CD14-positive monocyte (primary cell): ENCODE measurements at regions not wholly inside any gene's neighbourhood (a gene's known extent, or its start where the extent isn't known, plus 50 kb on each side); places are given as distances from the start of the nearest gene placed in this dataset.

ENCODE experiments used
- DNase-seq, 3 donors: peaks; one replicate each; pipeline ENCODE4 v3.0.0-alpha.2; 2011 to 2022
- H2AFZ ChIP-seq: 2 replicates; pipeline ENCODE4 v1.6.0; 2012; ENCODE audit warnings: mild to moderate bottlenecking, low read depth, low read length, inconsistent platforms; ENCODE audit not compliant: insufficient read depth, poor library complexity, severe bottlenecking
- H3K27ac ChIP-seq, 2 donors: 1 replicate in 1 of 2; 2 replicates in 1 of 2; pipeline ENCODE4 v1.5.1; 2012 to 2013; ENCODE audit warnings: low read length in 2 of 2, control low read depth in 1 of 2, inconsistent platforms in 1 of 2, low read depth in 1 of 2, mild to moderate bottlenecking in 1 of 2
- H3K27me3 ChIP-seq, 2 donors: one replicate each; pipeline versions ENCODE4 v1.6.0 to v1.6.1; 2011 to 2013; ENCODE audit warnings: low read length in 2 of 2; ENCODE audit not compliant: control insufficient read depth in 2 of 2, insufficient read depth in 2 of 2
- H3K36me3 ChIP-seq, 2 donors: replicated peaks in 1 of 2; 1 replicate in 1 of 2; 2 replicates in 1 of 2; pipeline versions ENCODE4 v1.5.1 to v1.6.1; 2012 to 2013; ENCODE audit warnings: low read length in 2 of 2, control low read depth in 1 of 2, inconsistent platforms in 1 of 2, mild to moderate bottlenecking in 1 of 2; ENCODE audit not compliant: insufficient read depth in 2 of 2, control insufficient read depth in 1 of 2
- H3K4me1 ChIP-seq, 2 donors: 1 replicate in 1 of 2; 2 replicates in 1 of 2; pipeline versions ENCODE4 v1.5.1 to v1.6.1; 2012 to 2013; ENCODE audit warnings: low read length in 2 of 2, control low read depth in 1 of 2, inconsistent platforms in 1 of 2, mild to moderate bottlenecking in 1 of 2, moderate library complexity in 1 of 2; ENCODE audit not compliant: insufficient read depth in 2 of 2, control insufficient read depth in 1 of 2
- H3K4me2 ChIP-seq: replicated peaks from 2 replicates; pipeline ENCODE3; 2012; ENCODE audit warnings: low read length, moderate library complexity, mild to moderate bottlenecking; ENCODE audit not compliant: poor library complexity, severe bottlenecking; ENCODE audit errors: extremely low read depth
- H3K4me3 ChIP-seq, 3 experiments: fragments of 200-600 bp in 1 of 3; sonication (generic) in 1 of 3; replicated peaks in 1 of 3; 1 replicate in 2 of 3; 2 replicates in 1 of 3; pipeline ENCODE4 v1.5.1; 2011 to 2013; ENCODE audit warnings: low read length in 3 of 3, mild to moderate bottlenecking in 3 of 3, control low read depth in 2 of 3, low read depth in 2 of 3, inconsistent platforms in 1 of 3, moderate library complexity in 1 of 3
- H3K79me2 ChIP-seq: 2 replicates; pipeline ENCODE4 v1.6.0; 2012; ENCODE audit warnings: mild to moderate bottlenecking, control low read depth, inconsistent platforms, low read length, moderate library complexity; ENCODE audit not compliant: insufficient read depth
- H3K9ac ChIP-seq: 2 replicates; pipeline ENCODE4 v1.6.0; 2017; ENCODE audit warnings: low read length, mild to moderate bottlenecking; ENCODE audit not compliant: insufficient read depth, poor library complexity, severe bottlenecking
- H3K9me3 ChIP-seq, 2 donors: replicated peaks in 1 of 2; 1 replicate in 1 of 2; 2 replicates in 1 of 2; pipeline versions ENCODE4 v1.5.1 to v1.6.1; 2012 to 2013; ENCODE audit warnings: low read length in 2 of 2, control low read depth in 1 of 2; ENCODE audit not compliant: control insufficient read depth in 1 of 2, insufficient read depth in 1 of 2
- H4K20me1 ChIP-seq: 2 replicates; pipeline ENCODE4 v1.6.0; 2012; ENCODE audit warnings: mild to moderate bottlenecking, low read length, control low read depth, moderate library complexity; ENCODE audit not compliant: insufficient read depth
- H3K27ac Mint-ChIP-seq, 7 donors: one replicate each; pipeline ENCODE4 v1.8.0; 2020; ENCODE audit warnings: mild to moderate bottlenecking in 7 of 7, mixed read lengths in 7 of 7, moderate library complexity in 6 of 7, inconsistent platforms in 2 of 7
- H3K27me3 Mint-ChIP-seq, 3 donors: one replicate each; pipeline ENCODE4 v1.8.0; 2021 to 2022; ENCODE audit warnings: low read depth in 3 of 3, mild to moderate bottlenecking in 3 of 3, mixed read lengths in 3 of 3, moderate library complexity in 3 of 3, inconsistent platforms in 1 of 3
- H3K36me3 Mint-ChIP-seq, 2 donors: one replicate each; pipeline ENCODE4 v1.8.0; 2020; ENCODE audit warnings: mixed read lengths in 2 of 2, inconsistent platforms in 1 of 2, mild to moderate bottlenecking in 1 of 2
- H3K4me1 Mint-ChIP-seq: one replicate; pipeline ENCODE4 v1.8.0; 2020; ENCODE audit warnings: mild to moderate bottlenecking, mixed read lengths
- H3K4me3 Mint-ChIP-seq, 2 donors: one replicate each; pipeline ENCODE4 v1.8.0; 2020; ENCODE audit warnings: mild to moderate bottlenecking in 2 of 2, mixed read lengths in 2 of 2, moderate library complexity in 1 of 2
- H3K9me3 Mint-ChIP-seq, 7 donors: one replicate each; pipeline ENCODE4 v1.8.0; 2020 to 2022; ENCODE audit warnings: mixed read lengths in 7 of 7, mild to moderate bottlenecking in 6 of 7, moderate library complexity in 6 of 7, inconsistent platforms in 2 of 7
- CTCF ChIP-seq: fragments of 200-600 bp; IDR thresholded peaks from one replicate; pipeline ENCODE4 v1.8.0; 2022; ENCODE audit warnings: antibody characterized with exemption, mild to moderate bottlenecking
- WGBS: methylation state at CpG from one replicate; pipeline ENCODE4 v1.1.5; 2013; ENCODE audit warnings: missing lambda C conversion rate; ENCODE audit not compliant: insufficient coverage; 5-methylcytosine and 5-hydroxymethylcytosine counted together
- intact Hi-C, 2 donors: fragments of 100-400 bp; cut with micrococcal nuclease; formaldehyde crosslinking; loops; one replicate each; pipeline versions ENCODE4 v1.15.0 to v1.15.1; 2023

- WGBS, result 100% methylated on average over 1 of the region's 4 CpGs
- Histone ChIP-seq H2AFZ (no peak overlapping the region), H4K20me1 (no peaks in the 10 kb centered on the region), H3K4me3 (no peak overlapping the region), H3K27me3 (no peaks in the 10 kb centered on the region), H3K27ac (no peak overlapping the region), H3K4me1 (peaks cover 5 to 9% of the 10 kb centered on the region in 2 donors), H3K79me2 (no peaks in the 10 kb centered on the region), H3K36me3 (no peaks in the 10 kb centered on the region), H3K9ac (no peak overlapping the region), H3K4me2 (no peak overlapping the region), H3K9me3 (no peaks in the 10 kb centered on the region)
- Mint-ChIP-seq H3K36me3 (no peaks in the 10 kb centered on the region), H3K27me3 (peaks cover 5 to 8% (median 5%) of the 10 kb centered on the region in 3 donors), H3K27ac (peak overlapping the region in 1 of 7 donors; percentile 2), H3K4me1 (peaks cover 23% of the 10 kb centered on the region), H3K9me3 (peaks cover 0 to 6% (median 1%) of the 10 kb centered on the region in 7 donors), H3K4me3 (no peak overlapping the region)
- no peak for DNase-seq
- no peak for TF ChIP-seq CTCF
- intact Hi-C loops, result loop anchor here in 1 of 2 donors (10.0 kb wide), 1 partner anchor 165 kb away; no protein-coding TSS in a partner anchor
Measured at GRCh38 chr3:194779729-194780224, 94.1 kb downstream of the FAM43A start.

GRCh38 chr3:194780706-194781105, 95.0 kb downstream of the FAM43A start:
- Mint-ChIP-seq H3K4me1 (peaks cover 32% of the 10 kb centered on the region), H3K36me3 (no peaks in the 10 kb centered on the region), H3K27ac (no peak overlapping the region)

More at GRCh38 chr3:194780706-194781105, 95.0 kb downstream of the FAM43A start:
- H3K4me1 ChIP-seq, result peaks cover 14 to 18% of the 10 kb centered on the region in 2 donors
- H3K36me3 ChIP-seq, result no peaks in the 10 kb centered on the region
- 100% methylated on average over 4 of the region's 5 CpGs for WGBS
- no peak for DNase-seq
- H4K20me1 ChIP-seq, result no peaks in the 10 kb centered on the region
- H3K27ac ChIP-seq, result no peak overlapping the region
- no peak overlapping the region for H3K4me3 Mint-ChIP-seq
- intact Hi-C loops, result no loop called here
- peaks cover 0 to 6% (median 1%) of the 10 kb centered on the region in 7 donors for H3K9me3 Mint-ChIP-seq
- no peaks in the 10 kb centered on the region for H3K79me2 ChIP-seq
- no peaks in the 10 kb centered on the region for H3K27me3 ChIP-seq
- peaks cover 5 to 8% (median 5%) of the 10 kb centered on the region in 3 donors for H3K27me3 Mint-ChIP-seq
- no peak overlapping the region for H3K4me2 ChIP-seq
- no peak overlapping the region for H3K4me3 ChIP-seq
- no peak overlapping the region for H3K9ac ChIP-seq
- H3K9me3 ChIP-seq, result no peaks in the 10 kb centered on the region
- no peak for TF ChIP-seq CTCF
- no peak overlapping the region for H2AFZ ChIP-seq
